Breast epithelium (tissue), 4 donors: ENCODE measurements at regions not wholly inside any gene's neighbourhood (a gene's known extent, or its start where the extent isn't known, plus 50 kb on each side); places are given as distances from the start of the nearest gene placed in this dataset.

Source experiments
- DNase-seq, 2 donors: peaks; one replicate each; pipeline ENCODE4 v3.0.0-alpha.2; 2019; ENCODE audit warnings: low spot score in 2 of 2
- H3K27ac ChIP-seq, 2 donors: fragments of 200-600 bp; sonication (generic) in 1 of 2; one replicate each; pipeline ENCODE4 v1.5.1; 2016 to 2019; ENCODE audit warnings: mild to moderate bottlenecking in 1 of 2
- H3K27me3 ChIP-seq, 2 donors: fragments of 200-600 bp; sonication (generic) in 1 of 2; one replicate each; pipeline versions ENCODE4 v1.5.1 to v1.6.0; 2017 to 2019; ENCODE audit warnings: control low read depth in 1 of 2, mild to moderate bottlenecking in 1 of 2
- H3K36me3 ChIP-seq: fragments of 200-600 bp; one replicate; pipeline ENCODE4 v1.5.1; 2019
- H3K4me1 ChIP-seq, 2 donors: fragments of 200-600 bp; sonication (generic); one replicate each; pipeline ENCODE4 v1.5.1; 2016 to 2019; ENCODE audit warnings: control low read depth in 1 of 2
- H3K4me3 ChIP-seq, 3 donors: fragments of 200-600 bp; sonication (generic); 1 replicate in 2 of 3; 2 replicates in 1 of 3; pipeline ENCODE4 v1.5.1; 2016 to 2019; ENCODE audit warnings: mild to moderate bottlenecking in 3 of 3, moderate library complexity in 2 of 3
- H3K9me3 ChIP-seq, 2 donors: fragments of 200-600 bp; sonication (generic) in 1 of 2; one replicate each; pipeline ENCODE4 v1.5.1; 2016 to 2019; ENCODE audit warnings: control low read depth in 1 of 2
- POLR2A ChIP-seq: fragments of 450-650 bp; IDR thresholded peaks from one replicate; pipeline ENCODE4 v1.6.1; 2016; ENCODE audit warnings: antibody characterized with exemption, mild to moderate bottlenecking, moderate library complexity
- POLR2AphosphoS5 ChIP-seq, 3 donors: sonication (generic); formaldehyde crosslinking; IDR thresholded peaks; one replicate each; pipeline ENCODE4 v1.6.1; 2017; ENCODE audit warnings: antibody characterized with exemption in 3 of 3
- intact Hi-C: fragments of 100-400 bp; cut with DNase I; formaldehyde crosslinking; loops from one replicate; pipeline ENCODE4 v1.15.1; 2023; ENCODE audit warnings: low total_unique reads
- TF ChIP-seq, protein P1 (sequence below), 3 donors: fragments of 450-650 bp; IDR thresholded peaks; one replicate each; pipeline ENCODE4 v1.5.1; 2016 to 2017; ENCODE audit warnings: antibody characterized with exemption in 3 of 3, mild to moderate bottlenecking in 3 of 3, moderate library complexity in 3 of 3

DNA sequence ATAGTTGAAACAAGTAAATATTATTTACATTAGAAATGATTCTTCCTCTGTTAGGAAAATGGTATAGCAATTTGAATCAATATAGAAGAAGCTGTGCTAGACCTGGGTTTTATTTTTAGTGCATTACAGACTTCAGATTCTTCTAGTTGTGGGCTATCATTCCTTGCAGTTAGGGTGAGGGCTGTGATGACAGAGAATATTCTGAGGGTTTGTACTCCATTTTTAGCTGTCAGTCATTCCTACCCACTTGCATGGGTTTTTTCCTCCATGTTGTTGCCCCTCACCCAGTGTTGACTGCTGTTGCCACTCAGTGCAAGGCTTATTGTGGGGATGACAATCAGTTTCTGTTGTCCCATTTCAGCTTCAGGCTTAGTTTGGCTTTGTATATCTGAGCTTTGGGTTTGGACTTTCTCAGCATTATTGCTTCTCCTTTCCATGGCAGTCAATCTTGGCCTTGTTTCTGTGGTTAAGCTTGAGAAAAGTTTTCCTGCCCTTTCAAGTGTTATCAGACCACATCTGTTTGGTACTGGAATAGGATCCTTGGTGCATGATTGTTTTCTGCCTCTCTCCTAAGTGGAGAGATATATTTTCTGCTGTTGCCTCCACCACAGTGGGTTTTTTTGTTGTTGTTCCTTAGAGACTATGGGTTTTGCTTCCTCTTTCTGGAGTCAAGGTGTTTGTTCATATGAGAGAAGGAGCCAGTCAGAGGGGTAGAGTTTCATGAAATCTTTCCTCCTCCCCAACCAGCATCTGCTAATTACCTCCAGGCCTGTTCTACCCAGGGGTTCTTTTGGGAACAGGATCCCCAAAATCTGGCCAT, 312.7 kb upstream of the CWC22 start:
- TF ChIP-seq, protein P1, sequence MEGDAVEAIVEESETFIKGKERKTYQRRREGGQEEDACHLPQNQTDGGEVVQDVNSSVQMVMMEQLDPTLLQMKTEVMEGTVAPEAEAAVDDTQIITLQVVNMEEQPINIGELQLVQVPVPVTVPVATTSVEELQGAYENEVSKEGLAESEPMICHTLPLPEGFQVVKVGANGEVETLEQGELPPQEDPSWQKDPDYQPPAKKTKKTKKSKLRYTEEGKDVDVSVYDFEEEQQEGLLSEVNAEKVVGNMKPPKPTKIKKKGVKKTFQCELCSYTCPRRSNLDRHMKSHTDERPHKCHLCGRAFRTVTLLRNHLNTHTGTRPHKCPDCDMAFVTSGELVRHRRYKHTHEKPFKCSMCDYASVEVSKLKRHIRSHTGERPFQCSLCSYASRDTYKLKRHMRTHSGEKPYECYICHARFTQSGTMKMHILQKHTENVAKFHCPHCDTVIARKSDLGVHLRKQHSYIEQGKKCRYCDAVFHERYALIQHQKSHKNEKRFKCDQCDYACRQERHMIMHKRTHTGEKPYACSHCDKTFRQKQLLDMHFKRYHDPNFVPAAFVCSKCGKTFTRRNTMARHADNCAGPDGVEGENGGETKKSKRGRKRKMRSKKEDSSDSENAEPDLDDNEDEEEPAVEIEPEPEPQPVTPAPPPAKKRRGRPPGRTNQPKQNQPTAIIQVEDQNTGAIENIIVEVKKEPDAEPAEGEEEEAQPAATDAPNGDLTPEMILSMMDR (IDR thresholded peaks at IDR 0.05): no peak
- no peak overlapping the region for H3K27ac ChIP-seq
- peaks cover 0 to 5% of the 10 kb centered on the region in 2 donors for H3K9me3 ChIP-seq
- no peaks in the 10 kb centered on the region for H3K27me3 ChIP-seq
- no peak overlapping the region for H3K4me3 ChIP-seq
- H3K4me1 ChIP-seq: no peaks in the 10 kb centered on the region
- intact Hi-C loops: no loop called here
- no peak for DNase-seq
- H3K36me3 ChIP-seq: no peaks in the 10 kb centered on the region

DNA sequence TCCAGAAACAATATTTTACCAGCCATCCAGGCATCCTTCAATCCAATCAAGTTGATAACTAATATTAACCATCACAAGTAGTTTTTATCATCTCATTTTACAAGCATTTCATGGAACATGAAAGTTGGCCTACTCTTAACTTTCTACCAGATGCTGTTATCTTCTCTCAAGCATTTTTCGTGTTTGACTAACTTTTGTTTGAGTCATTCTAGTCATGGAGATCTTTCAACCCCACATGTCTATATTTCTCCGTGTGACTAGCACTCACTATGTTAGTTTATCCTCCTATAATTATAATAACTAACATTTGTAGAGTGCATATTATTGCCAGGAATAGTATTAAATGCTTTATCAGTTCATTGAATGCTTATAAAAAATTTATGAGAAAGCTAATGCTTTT, 307.0 kb upstream of the CWC22 start:
- Histone ChIP-seq H3K4me3 (no peak overlapping the region), H3K27me3 (no peaks in the 10 kb centered on the region), H3K4me1 (no peaks in the 10 kb centered on the region), H3K9me3 (no peaks in the 10 kb centered on the region), H3K27ac (no peak overlapping the region), H3K36me3 (no peaks in the 10 kb centered on the region)
- no peak for TF ChIP-seq POLR2A
- TF ChIP-seq, protein P1 (IDR thresholded peaks at IDR 0.05): no peak
- TF ChIP-seq POLR2AphosphoS5 (IDR thresholded peaks at IDR 0.05): no peak
- no peak for DNase-seq
- intact Hi-C loops: no loop called here

DNA sequence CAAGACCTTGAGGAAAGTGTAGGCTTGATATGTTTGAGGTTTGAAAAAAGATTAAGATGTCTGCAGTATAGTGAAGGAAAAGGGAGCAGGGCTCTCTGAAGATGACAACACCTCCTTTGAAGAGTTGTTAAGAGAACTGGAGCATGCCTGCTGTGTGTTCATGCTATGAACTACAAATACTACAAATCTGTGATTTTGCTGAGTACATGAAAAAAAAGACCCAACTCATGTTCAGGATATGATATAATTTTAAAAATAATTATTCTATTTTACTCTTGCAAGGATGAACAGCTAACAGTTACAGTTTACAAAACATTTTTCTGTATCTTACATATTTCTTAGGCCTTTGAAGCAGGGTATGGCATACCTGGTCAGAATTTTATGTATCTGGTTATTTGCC, 305.4 kb upstream of the CWC22 start:
- Histone ChIP-seq H3K36me3 (no peaks in the 10 kb centered on the region), H3K9me3 (no peaks in the 10 kb centered on the region), H3K27ac (no peak overlapping the region), H3K4me3 (no peak overlapping the region), H3K4me1 (no peaks in the 10 kb centered on the region), H3K27me3 (no peaks in the 10 kb centered on the region)
- intact Hi-C loops: no loop called here
- no peak for DNase-seq
- TF ChIP-seq, protein P1 (IDR thresholded peaks at IDR 0.05): no peak
- TF ChIP-seq POLR2AphosphoS5 (IDR thresholded peaks at IDR 0.05): no peak
- TF ChIP-seq POLR2A: no peak

DNA sequence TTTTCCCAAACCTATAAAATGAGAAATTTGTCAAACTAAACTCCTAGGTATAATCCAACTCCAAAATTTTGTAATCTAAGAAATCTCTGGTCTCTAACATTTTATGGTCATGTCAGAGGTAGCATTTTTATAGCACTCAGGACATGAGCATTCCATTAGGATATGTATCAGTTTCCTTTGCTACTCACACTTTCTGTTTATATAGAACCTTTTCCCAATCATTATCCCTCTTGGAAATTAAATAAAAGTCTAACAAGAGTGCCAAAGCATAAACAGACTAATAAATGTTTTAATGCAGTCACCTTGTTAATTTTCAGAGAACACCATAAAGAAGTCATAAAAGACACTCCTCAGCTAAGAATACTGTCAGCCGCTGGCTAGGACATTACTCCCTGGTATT, 300.0 kb upstream of the CWC22 start:
- intact Hi-C loops: no loop called here
- DNase-seq: no peak
- Histone ChIP-seq H3K27ac (no peak overlapping the region), H3K36me3 (no peaks in the 10 kb centered on the region), H3K4me1 (no peaks in the 10 kb centered on the region), H3K27me3 (no peaks in the 10 kb centered on the region), H3K4me3 (no peak overlapping the region), H3K9me3 (no peaks in the 10 kb centered on the region)
- no peak for TF ChIP-seq POLR2A
- TF ChIP-seq, protein P1 (IDR thresholded peaks at IDR 0.05): no peak
- TF ChIP-seq POLR2AphosphoS5 (IDR thresholded peaks at IDR 0.05): no peak

DNA sequence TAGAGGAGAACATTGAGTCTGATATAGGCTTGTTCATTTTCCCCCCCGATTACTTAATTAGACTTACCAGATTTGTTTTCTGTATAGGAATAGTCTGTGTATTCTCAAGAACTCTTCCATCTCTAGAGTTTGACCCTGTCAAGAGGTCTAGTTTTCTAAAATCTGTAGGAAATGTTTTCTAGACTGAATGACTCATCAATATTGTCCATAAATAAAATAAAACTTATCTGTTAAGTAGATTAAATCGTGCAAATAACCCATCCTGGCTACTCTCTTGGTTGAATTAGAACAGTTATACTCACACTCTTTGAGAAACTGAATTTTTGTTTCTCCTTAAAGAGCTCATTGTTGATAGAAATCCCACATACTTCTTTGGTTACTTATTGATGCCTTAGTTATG, 299.2 kb upstream of the CWC22 start:
- TF ChIP-seq POLR2AphosphoS5 (IDR thresholded peaks at IDR 0.05) (no peak), POLR2A (no peak)
- no peaks in the 10 kb centered on the region for H3K36me3 ChIP-seq
- H3K4me1 ChIP-seq: no peaks in the 10 kb centered on the region
- no peak for DNase-seq
- intact Hi-C loops: no loop called here
- no peaks in the 10 kb centered on the region for H3K27me3 ChIP-seq
- H3K27ac ChIP-seq: no peak overlapping the region
- H3K9me3 ChIP-seq: no peaks in the 10 kb centered on the region
- H3K4me3 ChIP-seq: no peak overlapping the region
